ENCODE measurements at regions not wholly inside any gene's neighbourhood (a gene's known extent, or its start where the extent isn't known, plus 50 kb on each side); places are given as distances from the start of the nearest gene placed in this dataset.

- Histone ChIP-seq H3K9ac (ENCODE audit: control insufficient read depth, insufficient read depth, low read length) (no peak overlapping the region), H3K4me3 (no peak overlapping the region), H3K9me3 (replicated peaks; ENCODE audit: control insufficient read depth, insufficient read depth, low read length) (no peaks in the 10 kb centered on the region), H3K4me2 (ENCODE audit: control insufficient read depth, insufficient read depth) (no peak overlapping the region), H3K27ac (ENCODE audit: control insufficient read depth, insufficient read depth) (no peak overlapping the region), H4K20me1 (ENCODE audit: control insufficient read depth, insufficient read depth) (no peaks in the 10 kb centered on the region), H3K79me2 (ENCODE audit: control insufficient read depth, insufficient read depth, low read length) (no peaks in the 10 kb centered on the region), H3K4me1 (ENCODE audit: control insufficient read depth, insufficient read depth, low read length) (no peaks in the 10 kb centered on the region), H3K36me3 (ENCODE audit: control insufficient read depth in 2 of 2, insufficient read depth in 2 of 2, low read length in 1 of 2) (no peaks in the 10 kb centered on the region), H2AFZ (ENCODE audit: control insufficient read depth, low read depth, low read length) (no peak overlapping the region), H3K27me3 (replicated peaks in 1 of 2; ENCODE audit: control insufficient read depth in 2 of 2, insufficient read depth in 2 of 2, low read length in 1 of 2) (no peaks in the 10 kb centered on the region)
- no peak for ATAC-seq
- RAD21 ChIA-PET (ENCODE audit: unreplicated experiment) = no interaction called here
- no TSS peak for BruUV-seq (replicated peaks)
- SMC1A ChIA-PET (ENCODE audit: uncharacterized antibody, unreplicated experiment) = no interaction called here
- WGBS (ENCODE audit: insufficient coverage, insufficient replicate concordance, low lambda C conversion rate, missing lambda C conversion rate) = 0% methylated on average over 2 of the region's 2 CpGs
- DNase-seq (ENCODE audit: low read depth, low spot score) = no peak
- POLR2A ChIA-PET = no interaction called here
- intact Hi-C loops (cut with micrococcal nuclease; ENCODE audit: unreplicated experiment) (no loop called here), in situ Hi-C loops (cut with MboI) (no loop called here)
- CTCF ChIA-PET = interaction anchor here (1.0 kb wide), 1 partner anchor 126 kb away, joined by 3 read pairs; no protein-coding TSS in a partner anchor
- no peak for FAIRE-seq
- no peak for TF ChIP-seq RBBP5 (conservative IDR thresholded peaks at IDR 0.05)
- TF ChIP-seq, protein P1, sequence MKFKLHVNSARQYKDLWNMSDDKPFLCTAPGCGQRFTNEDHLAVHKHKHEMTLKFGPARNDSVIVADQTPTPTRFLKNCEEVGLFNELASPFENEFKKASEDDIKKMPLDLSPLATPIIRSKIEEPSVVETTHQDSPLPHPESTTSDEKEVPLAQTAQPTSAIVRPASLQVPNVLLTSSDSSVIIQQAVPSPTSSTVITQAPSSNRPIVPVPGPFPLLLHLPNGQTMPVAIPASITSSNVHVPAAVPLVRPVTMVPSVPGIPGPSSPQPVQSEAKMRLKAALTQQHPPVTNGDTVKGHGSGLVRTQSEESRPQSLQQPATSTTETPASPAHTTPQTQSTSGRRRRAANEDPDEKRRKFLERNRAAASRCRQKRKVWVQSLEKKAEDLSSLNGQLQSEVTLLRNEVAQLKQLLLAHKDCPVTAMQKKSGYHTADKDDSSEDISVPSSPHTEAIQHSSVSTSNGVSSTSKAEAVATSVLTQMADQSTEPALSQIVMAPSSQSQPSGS (IDR thresholded peaks at IDR 0.05; ENCODE audit: low read length) = no peak
- no peak for TF ChIP-seq BCL11A (IDR thresholded peaks at IDR 0.05; ENCODE audit: low read depth, low read length)
- TF ChIP-seq HDAC2 (IDR thresholded peaks at IDR 0.05) = no peak
- TF ChIP-seq MEF2A (IDR thresholded peaks at IDR 0.05; ENCODE audit: insufficient read depth, low read depth, low read length) = no peak
- no peak for TF ChIP-seq MEF2B (IDR thresholded peaks at IDR 0.05; ENCODE audit: partially characterized antibody, poor library complexity, severe bottlenecking)
- TF ChIP-seq E4F1 (IDR thresholded peaks at IDR 0.05; ENCODE audit: borderline replicate concordance, partially characterized antibody) = no peak
- TF ChIP-seq GATAD2B (conservative IDR thresholded peaks at IDR 0.05; ENCODE audit: low read depth) = no peak
- TF ChIP-seq, protein P2, sequence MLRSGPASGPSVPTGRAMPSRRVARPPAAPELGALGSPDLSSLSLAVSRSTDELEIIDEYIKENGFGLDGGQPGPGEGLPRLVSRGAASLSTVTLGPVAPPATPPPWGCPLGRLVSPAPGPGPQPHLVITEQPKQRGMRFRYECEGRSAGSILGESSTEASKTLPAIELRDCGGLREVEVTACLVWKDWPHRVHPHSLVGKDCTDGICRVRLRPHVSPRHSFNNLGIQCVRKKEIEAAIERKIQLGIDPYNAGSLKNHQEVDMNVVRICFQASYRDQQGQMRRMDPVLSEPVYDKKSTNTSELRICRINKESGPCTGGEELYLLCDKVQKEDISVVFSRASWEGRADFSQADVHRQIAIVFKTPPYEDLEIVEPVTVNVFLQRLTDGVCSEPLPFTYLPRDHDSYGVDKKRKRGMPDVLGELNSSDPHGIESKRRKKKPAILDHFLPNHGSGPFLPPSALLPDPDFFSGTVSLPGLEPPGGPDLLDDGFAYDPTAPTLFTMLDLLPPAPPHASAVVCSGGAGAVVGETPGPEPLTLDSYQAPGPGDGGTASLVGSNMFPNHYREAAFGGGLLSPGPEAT (IDR thresholded peaks at IDR 0.05; ENCODE audit: low read depth) = no peak
- TF ChIP-seq, protein P3, sequence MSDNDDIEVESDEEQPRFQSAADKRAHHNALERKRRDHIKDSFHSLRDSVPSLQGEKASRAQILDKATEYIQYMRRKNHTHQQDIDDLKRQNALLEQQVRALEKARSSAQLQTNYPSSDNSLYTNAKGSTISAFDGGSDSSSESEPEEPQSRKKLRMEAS (IDR thresholded peaks at IDR 0.05; ENCODE audit: low read depth, low read length) = no peak
- no peak for TF ChIP-seq NFIC (IDR thresholded peaks at IDR 0.05; ENCODE audit: low read depth, low read length)
- no peak for TF ChIP-seq USF2 (IDR thresholded peaks at IDR 0.05; ENCODE audit: borderline replicate concordance, low read depth, low read length)
- no peak for TF ChIP-seq JUND (IDR thresholded peaks at IDR 0.05; ENCODE audit: low read depth, low read length)
- no peak for TF ChIP-seq SIX5 (IDR thresholded peaks at IDR 0.05; ENCODE audit: low read depth, low read length, severe bottlenecking)
- TF ChIP-seq ESRRA (IDR thresholded peaks at IDR 0.05; ENCODE audit: low read length) = no peak
- no peak for TF ChIP-seq BMI1 (IDR thresholded peaks at IDR 0.05; ENCODE audit: borderline replicate concordance)
Measured at GRCh38 chr7:32336726-32337125, 153.5 kb downstream of the LSM5 start.
